Liver (tissue), 3 donors: ENCODE measurements at regions not wholly inside any gene's neighbourhood (a gene's known extent, or its start where the extent isn't known, plus 50 kb on each side); places are given as distances from the start of the nearest gene placed in this dataset.

Experiments used
- EGR1 ChIP-seq, 2 donors: IDR thresholded peaks; 2 replicates each; pipeline ENCODE4 v1.6.1; 2016 to 2018; ENCODE audit warnings: antibody characterized with exemption in 2 of 2, low read depth in 2 of 2
- JUND ChIP-seq, 2 donors: IDR thresholded peaks; 2 replicates each; pipeline ENCODE4 v1.6.1; 2016; ENCODE audit warnings: antibody characterized with exemption in 2 of 2
- MAX ChIP-seq: IDR thresholded peaks from 2 replicates; pipeline ENCODE4 v1.6.1; 2016; ENCODE audit warnings: antibody characterized with exemption
- RAD21 ChIP-seq, 2 donors: IDR thresholded peaks; 2 replicates each; pipeline ENCODE4 v1.6.1; 2016; ENCODE audit warnings: antibody characterized with exemption in 2 of 2, mild to moderate bottlenecking in 2 of 2
- REST ChIP-seq: IDR thresholded peaks from 2 replicates; pipeline ENCODE4 v1.6.1; 2016; ENCODE audit warnings: antibody characterized with exemption, mild to moderate bottlenecking
- TAF1 ChIP-seq: conservative IDR thresholded peaks from 2 replicates; pipeline ENCODE4 v1.6.1; 2016; ENCODE audit warnings: antibody characterized with exemption, mild to moderate bottlenecking
- YY1 ChIP-seq: IDR thresholded peaks from 2 replicates; pipeline ENCODE4 v1.6.1; 2016; ENCODE audit warnings: antibody characterized with exemption, mild to moderate bottlenecking
- ZBTB33 ChIP-seq: IDR thresholded peaks from 2 replicates; pipeline ENCODE4 v1.6.1; 2016; ENCODE audit warnings: antibody characterized with exemption
- TF ChIP-seq, protein P1 (sequence below): fragments of 150-350 bp; IDR thresholded peaks from 2 replicates; pipeline ENCODE4 v1.5.1; 2017; ENCODE audit warnings: improper control_type of control experiment, low read depth, low read length; ENCODE audit not compliant: missing input control
- TF ChIP-seq, protein P2 (sequence below): IDR thresholded peaks from 2 replicates; pipeline ENCODE4 v1.6.1; 2016; ENCODE audit warnings: antibody characterized with exemption
- donor health status: healthy.
- donor health status: healthy.

DNA sequence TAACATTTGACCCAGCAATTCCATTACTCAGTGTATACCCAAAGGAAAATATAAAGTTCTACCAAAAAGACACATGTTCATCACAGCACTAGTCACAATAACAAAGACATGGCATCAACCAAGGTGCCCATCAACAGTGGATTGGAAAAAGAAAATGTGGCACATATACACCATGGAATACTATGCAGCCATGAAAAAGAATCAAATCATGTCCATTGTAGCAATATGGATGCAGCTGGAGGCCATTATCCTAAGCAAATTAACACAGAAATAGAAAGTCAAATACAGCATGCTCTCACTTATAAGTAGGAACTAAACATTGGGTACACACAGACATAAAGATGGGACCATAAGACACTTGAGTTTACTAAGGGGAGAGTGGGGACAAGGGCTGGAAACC lies 441.9 kb upstream of the ID4 start:
- TF ChIP-seq YY1 (no peak), JUND (IDR thresholded peaks at IDR 0.05) (no peak), RAD21 (IDR thresholded peaks at IDR 0.05) (no peak), ZBTB33 (no peak), REST (no peak), MAX (no peak), TAF1 (no peak), EGR1 (IDR thresholded peaks at IDR 0.05; ENCODE audit: low read depth in 2 of 2) (no peak)
- TF ChIP-seq, protein P1, sequence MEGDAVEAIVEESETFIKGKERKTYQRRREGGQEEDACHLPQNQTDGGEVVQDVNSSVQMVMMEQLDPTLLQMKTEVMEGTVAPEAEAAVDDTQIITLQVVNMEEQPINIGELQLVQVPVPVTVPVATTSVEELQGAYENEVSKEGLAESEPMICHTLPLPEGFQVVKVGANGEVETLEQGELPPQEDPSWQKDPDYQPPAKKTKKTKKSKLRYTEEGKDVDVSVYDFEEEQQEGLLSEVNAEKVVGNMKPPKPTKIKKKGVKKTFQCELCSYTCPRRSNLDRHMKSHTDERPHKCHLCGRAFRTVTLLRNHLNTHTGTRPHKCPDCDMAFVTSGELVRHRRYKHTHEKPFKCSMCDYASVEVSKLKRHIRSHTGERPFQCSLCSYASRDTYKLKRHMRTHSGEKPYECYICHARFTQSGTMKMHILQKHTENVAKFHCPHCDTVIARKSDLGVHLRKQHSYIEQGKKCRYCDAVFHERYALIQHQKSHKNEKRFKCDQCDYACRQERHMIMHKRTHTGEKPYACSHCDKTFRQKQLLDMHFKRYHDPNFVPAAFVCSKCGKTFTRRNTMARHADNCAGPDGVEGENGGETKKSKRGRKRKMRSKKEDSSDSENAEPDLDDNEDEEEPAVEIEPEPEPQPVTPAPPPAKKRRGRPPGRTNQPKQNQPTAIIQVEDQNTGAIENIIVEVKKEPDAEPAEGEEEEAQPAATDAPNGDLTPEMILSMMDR: no peak
- TF ChIP-seq, protein P2, sequence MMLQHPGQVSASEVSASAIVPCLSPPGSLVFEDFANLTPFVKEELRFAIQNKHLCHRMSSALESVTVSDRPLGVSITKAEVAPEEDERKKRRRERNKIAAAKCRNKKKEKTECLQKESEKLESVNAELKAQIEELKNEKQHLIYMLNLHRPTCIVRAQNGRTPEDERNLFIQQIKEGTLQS: no peak
